ENCODE measurements at regions not wholly inside any gene's neighbourhood (a gene's known extent, or its start where the extent isn't known, plus 50 kb on each side); places are given as distances from the start of the nearest gene placed in this dataset.

DNA sequence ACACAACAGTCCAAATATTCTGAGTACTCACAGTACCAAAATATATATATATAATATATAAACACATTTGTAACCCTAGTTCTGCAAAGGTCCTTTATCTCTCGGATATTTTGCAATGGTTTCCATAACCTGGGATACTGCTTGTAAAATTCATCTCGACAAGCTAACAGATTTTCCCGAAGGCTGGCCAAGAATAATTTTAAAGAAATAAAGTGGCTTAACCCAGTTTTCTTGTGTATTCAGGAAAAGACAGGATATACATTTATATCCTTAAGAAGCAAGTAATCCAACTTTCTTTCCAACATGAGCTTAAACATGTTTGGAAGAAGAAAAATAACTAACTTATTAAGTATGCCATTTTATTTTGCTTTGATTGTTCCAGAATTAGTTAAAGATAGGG lies 348.7 kb upstream of the RUNX1 start:
- H3F3A ChIP-seq (ENCODE audit: low read depth) = no peaks in the 10 kb centered on the region
- H3K4me2 ChIP-seq (ENCODE audit: low read depth, low read length, poor library complexity, severe bottlenecking) = no peak overlapping the region
- H3K36me3 ChIP-seq (ENCODE audit: insufficient read depth, low read length) = no peaks in the 10 kb centered on the region
- no peaks in the 10 kb centered on the region for H4K20me1 ChIP-seq (ENCODE audit: insufficient read depth, low read length, poor library complexity, severe bottlenecking)
- TF ChIP-seq, protein P1, sequence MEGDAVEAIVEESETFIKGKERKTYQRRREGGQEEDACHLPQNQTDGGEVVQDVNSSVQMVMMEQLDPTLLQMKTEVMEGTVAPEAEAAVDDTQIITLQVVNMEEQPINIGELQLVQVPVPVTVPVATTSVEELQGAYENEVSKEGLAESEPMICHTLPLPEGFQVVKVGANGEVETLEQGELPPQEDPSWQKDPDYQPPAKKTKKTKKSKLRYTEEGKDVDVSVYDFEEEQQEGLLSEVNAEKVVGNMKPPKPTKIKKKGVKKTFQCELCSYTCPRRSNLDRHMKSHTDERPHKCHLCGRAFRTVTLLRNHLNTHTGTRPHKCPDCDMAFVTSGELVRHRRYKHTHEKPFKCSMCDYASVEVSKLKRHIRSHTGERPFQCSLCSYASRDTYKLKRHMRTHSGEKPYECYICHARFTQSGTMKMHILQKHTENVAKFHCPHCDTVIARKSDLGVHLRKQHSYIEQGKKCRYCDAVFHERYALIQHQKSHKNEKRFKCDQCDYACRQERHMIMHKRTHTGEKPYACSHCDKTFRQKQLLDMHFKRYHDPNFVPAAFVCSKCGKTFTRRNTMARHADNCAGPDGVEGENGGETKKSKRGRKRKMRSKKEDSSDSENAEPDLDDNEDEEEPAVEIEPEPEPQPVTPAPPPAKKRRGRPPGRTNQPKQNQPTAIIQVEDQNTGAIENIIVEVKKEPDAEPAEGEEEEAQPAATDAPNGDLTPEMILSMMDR (conservative IDR thresholded peaks at IDR 0.05; ENCODE audit: low read length) = no peak
- TF ChIP-seq EZH2phosphoT487 (IDR thresholded peaks at IDR 0.05; ENCODE audit: borderline replicate concordance) = no peak
- no peaks in the 10 kb centered on the region for H3K9me3 ChIP-seq (ENCODE audit: insufficient read depth, low read depth, low read length)
- no peak overlapping the region for H3K9ac ChIP-seq (ENCODE audit: low read depth, low read length, poor library complexity, severe bottlenecking)
- no peaks in the 10 kb centered on the region for H3K9me2 ChIP-seq (replicated peaks; ENCODE audit: low read depth, low read length)
- H2AFZ ChIP-seq (ENCODE audit: low read length) = no peak overlapping the region
- H3K79me2 ChIP-seq (ENCODE audit: insufficient read depth, low read length) = no peaks in the 10 kb centered on the region
- H3K27me3 ChIP-seq (ENCODE audit: insufficient read depth, low read length, poor library complexity, severe bottlenecking) = no peaks in the 10 kb centered on the region
- H3K4me1 ChIP-seq (ENCODE audit: insufficient read depth, low read length, poor library complexity, severe bottlenecking) = peaks cover 3% of the 10 kb centered on the region
- H3K4me3 ChIP-seq (ENCODE audit: low read length, poor library complexity, severe bottlenecking) = no peak overlapping the region

DNA sequence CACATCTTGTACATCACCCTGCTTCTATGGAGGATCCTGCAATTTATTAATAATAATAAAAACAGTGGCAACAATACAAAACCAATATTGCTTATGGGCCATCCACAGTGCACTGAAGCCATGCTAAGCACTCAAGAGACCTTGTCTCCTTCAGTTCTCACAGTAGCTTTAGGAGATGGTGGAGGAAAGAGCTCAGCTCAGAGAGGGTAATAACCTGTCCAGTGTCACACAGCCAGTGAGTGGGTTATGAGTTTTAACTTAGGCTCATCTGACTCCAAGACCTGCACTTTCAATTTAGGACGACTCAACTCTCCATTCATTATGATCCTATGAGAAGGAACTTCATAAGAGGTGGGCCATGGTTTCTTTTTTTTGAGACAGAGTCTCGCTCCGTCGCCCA lies 347.6 kb upstream of the RUNX1 start:
- H3K4me1 ChIP-seq (ENCODE audit: insufficient read depth, low read length, poor library complexity, severe bottlenecking) = peaks cover 11% of the 10 kb centered on the region
- no peaks in the 10 kb centered on the region for H3K9me3 ChIP-seq (ENCODE audit: insufficient read depth, low read depth, low read length)
- H3K27me3 ChIP-seq (ENCODE audit: insufficient read depth, low read length, poor library complexity, severe bottlenecking) = no peaks in the 10 kb centered on the region
- H4K20me1 ChIP-seq (ENCODE audit: insufficient read depth, low read length, poor library complexity, severe bottlenecking) = no peaks in the 10 kb centered on the region
- no peak overlapping the region for H3K9ac ChIP-seq (ENCODE audit: low read depth, low read length, poor library complexity, severe bottlenecking)
- H3K9me2 ChIP-seq (replicated peaks; ENCODE audit: low read depth, low read length) = no peaks in the 10 kb centered on the region
- H3K4me3 ChIP-seq (ENCODE audit: low read length, poor library complexity, severe bottlenecking) = no peak overlapping the region
- H3F3A ChIP-seq (ENCODE audit: low read depth) = no peaks in the 10 kb centered on the region
- H2AFZ ChIP-seq (ENCODE audit: low read length) = no peak overlapping the region
- H3K4me2 ChIP-seq (ENCODE audit: low read depth, low read length, poor library complexity, severe bottlenecking) = no peak overlapping the region
- H3K79me2 ChIP-seq (ENCODE audit: insufficient read depth, low read length) = no peaks in the 10 kb centered on the region
- TF ChIP-seq, protein P1 (conservative IDR thresholded peaks at IDR 0.05; ENCODE audit: low read length) = no peak
- no peak for TF ChIP-seq EZH2phosphoT487 (IDR thresholded peaks at IDR 0.05; ENCODE audit: borderline replicate concordance)
- no peaks in the 10 kb centered on the region for H3K36me3 ChIP-seq (ENCODE audit: insufficient read depth, low read length)

DNA sequence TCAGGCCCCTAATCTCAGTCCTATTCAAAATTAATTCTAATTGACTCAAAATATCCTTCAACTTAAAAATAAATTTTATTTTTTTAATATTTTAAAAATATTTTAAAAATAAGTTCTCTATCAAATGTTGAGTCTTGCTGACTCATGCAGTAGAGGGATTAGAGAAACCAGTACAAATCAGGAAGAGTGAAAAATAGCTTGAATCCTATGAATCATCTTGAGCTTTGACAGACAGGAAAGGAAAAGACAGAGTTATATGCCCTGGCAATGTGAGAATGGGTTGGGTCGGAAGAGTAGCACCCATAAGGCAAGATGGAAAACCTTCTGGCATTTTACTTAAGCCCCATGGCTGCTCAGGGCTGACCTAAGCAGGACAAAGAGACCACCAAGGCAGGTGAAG lies 346.6 kb upstream of the RUNX1 start:
- no peak overlapping the region for H2AFZ ChIP-seq (ENCODE audit: low read length)

More for the DNA sequence above, 346.6 kb upstream of the RUNX1 start:
- Histone ChIP-seq H3K27me3 (ENCODE audit: insufficient read depth, low read length, poor library complexity, severe bottlenecking) (no peaks in the 10 kb centered on the region), H3F3A (ENCODE audit: low read depth) (no peaks in the 10 kb centered on the region), H3K4me3 (ENCODE audit: low read length, poor library complexity, severe bottlenecking) (no peak overlapping the region), H3K9me2 (replicated peaks; ENCODE audit: low read depth, low read length) (no peaks in the 10 kb centered on the region), H3K9me3 (ENCODE audit: insufficient read depth, low read depth, low read length) (no peaks in the 10 kb centered on the region), H3K4me1 (ENCODE audit: insufficient read depth, low read length, poor library complexity, severe bottlenecking) (peaks cover 13% of the 10 kb centered on the region), H4K20me1 (ENCODE audit: insufficient read depth, low read length, poor library complexity, severe bottlenecking) (no peaks in the 10 kb centered on the region), H3K9ac (ENCODE audit: low read depth, low read length, poor library complexity, severe bottlenecking) (no peak overlapping the region), H3K4me2 (ENCODE audit: low read depth, low read length, poor library complexity, severe bottlenecking) (no peak overlapping the region), H3K36me3 (ENCODE audit: insufficient read depth, low read length) (no peaks in the 10 kb centered on the region), H3K79me2 (ENCODE audit: insufficient read depth, low read length) (no peaks in the 10 kb centered on the region)
- TF ChIP-seq EZH2phosphoT487 (IDR thresholded peaks at IDR 0.05; ENCODE audit: borderline replicate concordance) = no peak
- TF ChIP-seq, protein P1 (conservative IDR thresholded peaks at IDR 0.05; ENCODE audit: low read length) = no peak
